Hematopoietic multipotent progenitor cell treated with erythropoietin and hydrocortisone succinate and interleukin-3 and kit ligand, for 8 days (in vitro differentiated cells): ENCODE measurements at regions not wholly inside any gene's neighbourhood (a gene's known extent, or its start where the extent isn't known, plus 50 kb on each side); places are given as distances from the start of the nearest gene placed in this dataset.
"Not testable (repeated sequence)": the region's sequence is repeated elsewhere in the genome, so short reads cannot be mapped to it uniquely, and the experiment has no call there.

Experiments used
- DNase-seq: peaks from one replicate; pipeline ENCODE4 v3.0.0-alpha.2; 2015

- no peak for DNase-seq
Measured at GRCh38 chr7:22066522-22066921, 120.8 kb upstream of the CDCA7L start.

- DNase-seq: no peak
Measured at GRCh38 chr7:22064816-22065215, 119.1 kb upstream of the CDCA7L start.

- DNase-seq: no peak
Measured at GRCh38 chr7:22061775-22062174, 116.1 kb upstream of the CDCA7L start.

- no peak for DNase-seq
Measured at GRCh38 chr7:22060863-22061262, 115.2 kb upstream of the CDCA7L start.

- DNase-seq: no peak
Measured at GRCh38 chr7:22060197-22060596, 114.5 kb upstream of the CDCA7L start.

GRCh38 chr7:22055226-22055625, 109.5 kb upstream of the CDCA7L start:
- DNase-seq: no peak

- no peak for DNase-seq
Measured at GRCh38 chr7:22052674-22053365, 107.1 kb upstream of the CDCA7L start.

GRCh38 chr7:22051886-22052673, 106.4 kb upstream of the CDCA7L start:
- DNase-seq: no peak

GRCh38 chr7:22049766-22050500, 104.2 kb upstream of the CDCA7L start:
- DNase-seq: no peak

- DNase-seq: no peak
Measured at GRCh38 chr7:22043367-22043766, 97.7 kb upstream of the CDCA7L start.

- no peak for DNase-seq
Measured at GRCh38 chr7:22040923-22041595, 95.4 kb upstream of the CDCA7L start.

GRCh38 chr7:22039670-22040069, 94.0 kb upstream of the CDCA7L start:
- DNase-seq: no peak

GRCh38 chr7:22032356-22032755, 86.7 kb upstream of the CDCA7L start:
- DNase-seq: not testable (repeated sequence)

- DNase-seq: not testable (repeated sequence)
Measured at GRCh38 chr7:22028656-22029055, 83.0 kb upstream of the CDCA7L start.

- DNase-seq: no peak
Measured at GRCh38 chr7:22027475-22027874, 81.8 kb upstream of the CDCA7L start.

- no peak for DNase-seq
Measured at GRCh38 chr7:22025983-22026382, 80.3 kb upstream of the CDCA7L start.

GRCh38 chr7:22025075-22025474, 79.4 kb upstream of the CDCA7L start:
- no peak for DNase-seq

- no peak for DNase-seq
Measured at GRCh38 chr7:22019931-22020330, 74.2 kb upstream of the CDCA7L start.

- no peak for DNase-seq
Measured at GRCh38 chr7:22016507-22016906, 70.8 kb upstream of the CDCA7L start.

GRCh38 chr7:22013711-22014110, 68.0 kb upstream of the CDCA7L start:
- no peak for DNase-seq

- no peak for DNase-seq
Measured at GRCh38 chr7:22008683-22009082, 63.0 kb upstream of the CDCA7L start.

- no peak for DNase-seq
Measured at GRCh38 chr7:22008087-22008486, 62.4 kb upstream of the CDCA7L start.

GRCh38 chr7:22005151-22005550, 59.5 kb upstream of the CDCA7L start:
- no peak for DNase-seq
